ENCODE measurements at regions not wholly inside any gene's neighbourhood (a gene's known extent, or its start where the extent isn't known, plus 50 kb on each side); places are given as distances from the start of the nearest gene placed in this dataset.

DNA sequence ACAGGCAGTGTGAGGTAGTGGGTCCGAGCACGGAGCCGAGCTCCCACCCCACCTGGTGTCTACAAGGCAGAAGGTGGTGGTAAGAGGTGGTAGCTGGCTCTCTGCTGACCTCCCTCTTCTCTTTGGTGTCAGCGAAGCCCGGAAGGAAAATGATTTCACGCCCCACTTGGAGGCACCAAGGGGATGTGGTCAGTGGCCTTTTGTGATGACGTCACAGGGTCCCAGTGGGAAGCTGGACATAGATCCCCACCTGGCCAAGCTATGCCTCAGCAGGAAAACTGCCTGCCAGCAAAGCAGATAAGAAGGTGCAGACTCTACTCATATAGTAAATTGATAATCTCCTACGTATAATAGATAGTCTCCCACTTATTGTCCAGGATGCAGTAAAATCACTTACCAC is 183.7 kb upstream of the ALKAL2 start (continued):
- TF ChIP-seq, protein P1, sequence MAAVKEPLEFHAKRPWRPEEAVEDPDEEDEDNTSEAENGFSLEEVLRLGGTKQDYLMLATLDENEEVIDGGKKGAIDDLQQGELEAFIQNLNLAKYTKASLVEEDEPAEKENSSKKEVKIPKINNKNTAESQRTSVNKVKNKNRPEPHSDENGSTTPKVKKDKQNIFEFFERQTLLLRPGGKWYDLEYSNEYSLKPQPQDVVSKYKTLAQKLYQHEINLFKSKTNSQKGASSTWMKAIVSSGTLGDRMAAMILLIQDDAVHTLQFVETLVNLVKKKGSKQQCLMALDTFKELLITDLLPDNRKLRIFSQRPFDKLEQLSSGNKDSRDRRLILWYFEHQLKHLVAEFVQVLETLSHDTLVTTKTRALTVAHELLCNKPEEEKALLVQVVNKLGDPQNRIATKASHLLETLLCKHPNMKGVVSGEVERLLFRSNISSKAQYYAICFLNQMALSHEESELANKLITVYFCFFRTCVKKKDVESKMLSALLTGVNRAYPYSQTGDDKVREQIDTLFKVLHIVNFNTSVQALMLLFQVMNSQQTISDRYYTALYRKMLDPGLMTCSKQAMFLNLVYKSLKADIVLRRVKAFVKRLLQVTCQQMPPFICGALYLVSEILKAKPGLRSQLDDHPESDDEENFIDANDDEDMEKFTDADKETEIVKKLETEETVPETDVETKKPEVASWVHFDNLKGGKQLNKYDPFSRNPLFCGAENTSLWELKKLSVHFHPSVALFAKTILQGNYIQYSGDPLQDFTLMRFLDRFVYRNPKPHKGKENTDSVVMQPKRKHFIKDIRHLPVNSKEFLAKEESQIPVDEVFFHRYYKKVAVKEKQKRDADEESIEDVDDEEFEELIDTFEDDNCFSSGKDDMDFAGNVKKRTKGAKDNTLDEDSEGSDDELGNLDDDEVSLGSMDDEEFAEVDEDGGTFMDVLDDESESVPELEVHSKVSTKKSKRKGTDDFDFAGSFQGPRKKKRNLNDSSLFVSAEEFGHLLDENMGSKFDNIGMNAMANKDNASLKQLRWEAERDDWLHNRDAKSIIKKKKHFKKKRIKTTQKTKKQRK (IDR thresholded peaks at IDR 0.05; ENCODE audit: low read depth, low read length) = no peak
- TF ChIP-seq EED (IDR thresholded peaks at IDR 0.05; ENCODE audit: low read depth) (no peak), SPI1 (IDR thresholded peaks at IDR 0.05; ENCODE audit: borderline replicate concordance, insufficient read depth, low read depth, low read length) (no peak)

DNA sequence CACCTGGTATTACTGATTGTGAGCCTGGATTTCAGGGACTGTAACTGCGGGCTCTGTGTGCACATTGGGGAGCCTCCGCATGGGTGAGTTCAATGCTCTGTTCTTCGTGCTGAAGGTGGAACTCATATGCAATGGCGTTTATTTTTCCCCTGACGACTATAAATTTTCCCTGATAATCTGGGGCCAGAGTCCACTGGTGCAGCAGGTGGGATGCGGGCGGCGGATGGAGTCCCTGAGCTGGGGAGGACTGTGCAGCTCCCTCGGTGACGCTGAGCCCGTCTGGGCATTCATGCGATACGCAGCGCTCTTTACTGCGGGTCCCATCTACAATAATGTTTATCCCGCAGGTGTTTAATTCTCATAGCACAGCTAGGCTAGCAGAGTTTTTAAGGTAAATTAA is 181.6 kb upstream of the ALKAL2 start:
- no peaks in the 10 kb centered on the region for H4K20me1 ChIP-seq (ENCODE audit: control insufficient read depth, insufficient read depth)
- ATAC-seq (no peak), DNase-seq (ENCODE audit: low read depth, low spot score) (no peak), FAIRE-seq (no peak)
- 71% methylated on average over 16 of the region's 16 CpGs for WGBS (ENCODE audit: insufficient coverage, insufficient replicate concordance, low lambda C conversion rate, missing lambda C conversion rate)
- H2AFZ ChIP-seq (ENCODE audit: control insufficient read depth, low read depth, low read length) = no peak overlapping the region
- H3K27ac ChIP-seq (ENCODE audit: control insufficient read depth, insufficient read depth) = no peak overlapping the region
- in situ Hi-C loops (cut with MboI) (no loop called here), intact Hi-C loops (cut with micrococcal nuclease; ENCODE audit: unreplicated experiment) (no loop called here)
- ChIA-PET CTCF (no interaction called here), SMC1A (ENCODE audit: uncharacterized antibody, unreplicated experiment) (no interaction called here), POLR2A (no interaction called here), RAD21 (ENCODE audit: unreplicated experiment) (no interaction called here)
- H3K79me2 ChIP-seq (ENCODE audit: control insufficient read depth, insufficient read depth, low read length) = no peaks in the 10 kb centered on the region
- H3K9ac ChIP-seq (ENCODE audit: control insufficient read depth, insufficient read depth, low read length) = no peak overlapping the region
- H3K27me3 ChIP-seq (replicated peaks in 1 of 2; ENCODE audit: control insufficient read depth in 2 of 2, insufficient read depth in 2 of 2, low read length in 1 of 2) = no peaks in the 10 kb centered on the region; a peak in 1 of 4 replicates
- no peaks in the 10 kb centered on the region; the same call in 2 of the 3 replicates for H3K9me3 ChIP-seq (replicated peaks; ENCODE audit: control insufficient read depth, insufficient read depth, low read length)
- H3K4me3 ChIP-seq = no peak overlapping the region
- H3K4me1 ChIP-seq (ENCODE audit: control insufficient read depth, insufficient read depth, low read length) = no peaks in the 10 kb centered on the region
- H3K4me2 ChIP-seq (ENCODE audit: control insufficient read depth, insufficient read depth) = no peak overlapping the region
- TF ChIP-seq MEF2A (IDR thresholded peaks at IDR 0.05; ENCODE audit: insufficient read depth, low read depth, low read length) = no peak
- no peaks in the 10 kb centered on the region for H3K36me3 ChIP-seq (ENCODE audit: control insufficient read depth in 2 of 2, insufficient read depth in 2 of 2, low read length in 1 of 2)
- BruUV-seq (replicated peaks) = no TSS peak

All from GM12878 (cell line).